ENCODE measurements at regions not wholly inside any gene's neighbourhood (a gene's known extent, or its start where the extent isn't known, plus 50 kb on each side); places are given as distances from the start of the nearest gene placed in this dataset.

DNA sequence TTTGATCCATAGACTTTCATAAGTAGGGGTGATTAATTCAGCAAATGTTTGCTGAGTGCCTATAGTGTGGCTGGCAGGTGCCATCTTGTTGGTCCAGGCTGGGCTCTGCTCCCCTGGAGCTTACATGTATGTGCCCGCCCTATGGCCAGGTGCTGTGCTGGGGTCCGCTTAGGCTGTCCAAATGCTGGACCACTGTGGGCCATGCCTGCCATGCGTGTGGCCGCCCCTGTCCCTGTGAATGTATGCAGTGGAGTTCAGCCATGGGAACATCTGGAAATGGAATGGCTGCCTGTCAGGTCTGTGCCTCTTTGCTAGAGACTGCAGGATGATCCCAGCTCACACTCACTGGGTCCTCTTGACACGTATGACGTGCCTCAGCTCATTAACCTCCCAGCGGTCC, 594.6 kb downstream of the TBC1D22A start:
- Histone ChIP-seq H3K9me2 (replicated peaks; ENCODE audit: control insufficient read depth, low read length) (no peaks in the 10 kb centered on the region), H3K4me3 (ENCODE audit: low read length) (no peak overlapping the region), H3K4me1 (ENCODE audit: control insufficient read depth, low read length) (no peaks in the 10 kb centered on the region), H3K36me3 (ENCODE audit: control insufficient read depth, low read length) (no peaks in the 10 kb centered on the region), H3K27ac (ENCODE audit: low read depth, low read length) (no peak overlapping the region), H4K20me1 (ENCODE audit: control insufficient read depth, insufficient read depth, low read depth, low read length) (no peaks in the 10 kb centered on the region), H3K4me2 (ENCODE audit: low read length) (no peak overlapping the region), H3K9me3 (ENCODE audit: control insufficient read depth, insufficient read depth, low read length) (0 out of 2 replicates have a peak, but pooled peaks cover 5% of the 10 kb centered on the region), H3F3A (ENCODE audit: control insufficient read depth, insufficient read depth) (no peaks in the 10 kb centered on the region), H3K79me2 (ENCODE audit: control insufficient read depth, low read length) (no peaks in the 10 kb centered on the region), H3K27me3 (ENCODE audit: control insufficient read depth, low read length) (peaks cover 3% of the 10 kb centered on the region; the same call in 1 of the 2 replicates)
- TF ChIP-seq EZH2phosphoT487 (IDR thresholded peaks at IDR 0.05; ENCODE audit: borderline replicate concordance, low read length) = no peak
- TF ChIP-seq, protein P1, sequence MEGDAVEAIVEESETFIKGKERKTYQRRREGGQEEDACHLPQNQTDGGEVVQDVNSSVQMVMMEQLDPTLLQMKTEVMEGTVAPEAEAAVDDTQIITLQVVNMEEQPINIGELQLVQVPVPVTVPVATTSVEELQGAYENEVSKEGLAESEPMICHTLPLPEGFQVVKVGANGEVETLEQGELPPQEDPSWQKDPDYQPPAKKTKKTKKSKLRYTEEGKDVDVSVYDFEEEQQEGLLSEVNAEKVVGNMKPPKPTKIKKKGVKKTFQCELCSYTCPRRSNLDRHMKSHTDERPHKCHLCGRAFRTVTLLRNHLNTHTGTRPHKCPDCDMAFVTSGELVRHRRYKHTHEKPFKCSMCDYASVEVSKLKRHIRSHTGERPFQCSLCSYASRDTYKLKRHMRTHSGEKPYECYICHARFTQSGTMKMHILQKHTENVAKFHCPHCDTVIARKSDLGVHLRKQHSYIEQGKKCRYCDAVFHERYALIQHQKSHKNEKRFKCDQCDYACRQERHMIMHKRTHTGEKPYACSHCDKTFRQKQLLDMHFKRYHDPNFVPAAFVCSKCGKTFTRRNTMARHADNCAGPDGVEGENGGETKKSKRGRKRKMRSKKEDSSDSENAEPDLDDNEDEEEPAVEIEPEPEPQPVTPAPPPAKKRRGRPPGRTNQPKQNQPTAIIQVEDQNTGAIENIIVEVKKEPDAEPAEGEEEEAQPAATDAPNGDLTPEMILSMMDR (IDR thresholded peaks at IDR 0.05; ENCODE audit: low read depth, low read length, poor library complexity, severe bottlenecking) = no peak

DNA sequence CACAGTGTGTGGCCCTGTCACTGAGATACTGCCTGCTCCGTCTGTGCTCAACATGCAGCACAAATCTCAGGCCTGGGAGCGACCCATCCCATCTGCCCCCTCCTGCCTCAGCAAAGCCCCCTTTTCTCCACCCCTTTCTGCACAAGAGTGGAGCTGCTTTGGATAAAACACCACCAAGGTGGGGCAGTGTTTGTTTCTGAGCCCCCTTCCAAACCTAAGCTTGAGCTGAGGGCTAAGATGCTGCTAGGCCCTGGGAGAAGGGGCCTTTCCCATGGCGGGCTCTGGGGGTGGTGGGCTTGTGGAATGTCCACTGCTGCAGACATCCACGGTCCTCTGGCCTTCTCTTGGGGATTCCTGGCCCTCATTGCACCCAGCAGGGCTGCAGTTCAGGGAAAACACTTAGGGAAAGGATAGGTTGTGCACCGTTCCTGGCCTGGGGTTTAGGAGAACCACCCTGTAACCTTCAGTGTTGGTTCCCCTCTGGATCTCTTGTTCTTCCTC, 594.1 kb downstream of the TBC1D22A start:
- H3K4me3 ChIP-seq (ENCODE audit: low read length) = no peak overlapping the region
- no peaks in the 10 kb centered on the region for H3K36me3 ChIP-seq (ENCODE audit: control insufficient read depth, low read length)
- no peaks in the 10 kb centered on the region for H3K79me2 ChIP-seq (ENCODE audit: control insufficient read depth, low read length)
- H3F3A ChIP-seq (ENCODE audit: control insufficient read depth, insufficient read depth) = no peaks in the 10 kb centered on the region
- H3K27ac ChIP-seq (ENCODE audit: low read depth, low read length) = no peak overlapping the region
- H3K9me3 ChIP-seq (ENCODE audit: control insufficient read depth, insufficient read depth, low read length) = 0 out of 2 replicates have a peak, but pooled peaks cover 5% of the 10 kb centered on the region
- H3K9me2 ChIP-seq (replicated peaks; ENCODE audit: control insufficient read depth, low read length) = no peaks in the 10 kb centered on the region
- no peaks in the 10 kb centered on the region for H4K20me1 ChIP-seq (ENCODE audit: control insufficient read depth, insufficient read depth, low read depth, low read length)
- H3K4me1 ChIP-seq (ENCODE audit: control insufficient read depth, low read length) = no peaks in the 10 kb centered on the region
- TF ChIP-seq, protein P1 (IDR thresholded peaks at IDR 0.05; ENCODE audit: low read depth, low read length, poor library complexity, severe bottlenecking) = no peak
- H3K4me2 ChIP-seq (ENCODE audit: low read length) = no peak overlapping the region
- peaks cover 3% of the 10 kb centered on the region; the same call in 1 of the 2 replicates for H3K27me3 ChIP-seq (ENCODE audit: control insufficient read depth, low read length)

DNA sequence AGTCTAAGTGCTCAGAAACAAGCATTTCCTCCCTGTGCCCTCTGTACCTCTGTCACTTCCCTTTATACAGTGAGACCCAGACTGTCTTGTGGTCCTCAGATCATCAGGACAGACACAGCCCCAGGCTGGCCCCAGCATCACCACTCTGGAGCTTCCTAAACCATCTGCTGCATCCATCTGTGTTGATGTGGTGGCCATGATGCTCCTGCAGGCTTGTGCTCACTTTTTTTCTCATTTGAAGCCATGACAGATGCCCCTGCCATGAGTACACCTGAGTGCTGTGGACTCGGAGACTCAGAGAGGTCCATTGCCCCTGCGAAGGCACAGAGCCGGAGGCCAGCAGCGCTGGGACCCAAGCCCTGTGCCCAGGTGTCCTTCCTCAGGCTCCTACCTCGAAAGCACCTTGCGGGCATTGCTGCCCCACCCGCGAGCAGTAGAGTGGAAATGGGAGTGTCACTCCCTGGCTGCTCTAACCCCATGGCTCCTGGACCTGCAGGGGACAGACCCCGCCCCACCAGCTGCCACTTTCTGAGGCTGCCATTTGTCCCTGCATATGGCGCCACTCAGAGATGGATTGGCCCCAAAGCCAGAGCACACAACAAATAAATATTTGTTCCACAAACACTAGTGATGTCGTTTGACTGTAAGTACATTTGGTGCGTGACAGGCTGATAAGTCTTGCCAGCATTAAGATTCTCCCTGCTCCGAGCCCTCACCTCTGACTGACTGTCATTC, 593.5 kb downstream of the TBC1D22A start:
- H3K36me3 ChIP-seq (ENCODE audit: control insufficient read depth, low read length) = no peaks in the 10 kb centered on the region
- H3K27me3 ChIP-seq (ENCODE audit: control insufficient read depth, low read length) = peaks cover 3% of the 10 kb centered on the region; the same call in 1 of the 2 replicates
- no peaks in the 10 kb centered on the region for H4K20me1 ChIP-seq (ENCODE audit: control insufficient read depth, insufficient read depth, low read depth, low read length)
- TF ChIP-seq, protein P1 (IDR thresholded peaks at IDR 0.05; ENCODE audit: low read depth, low read length, poor library complexity, severe bottlenecking) = no peak
- TF ChIP-seq EZH2phosphoT487 (IDR thresholded peaks at IDR 0.05; ENCODE audit: borderline replicate concordance, low read length) = no peak
- no peaks in the 10 kb centered on the region for H3K79me2 ChIP-seq (ENCODE audit: control insufficient read depth, low read length)
- H3K27ac ChIP-seq (ENCODE audit: low read depth, low read length) = no peak overlapping the region
- H3K4me2 ChIP-seq (ENCODE audit: low read length) = no peak overlapping the region
- H3K9me3 ChIP-seq (ENCODE audit: control insufficient read depth, insufficient read depth, low read length) = no peaks in the 10 kb centered on the region
- no peaks in the 10 kb centered on the region for H3K4me1 ChIP-seq (ENCODE audit: control insufficient read depth, low read length)
- H3K9me2 ChIP-seq (replicated peaks; ENCODE audit: control insufficient read depth, low read length) = no peaks in the 10 kb centered on the region
- H3F3A ChIP-seq (ENCODE audit: control insufficient read depth, insufficient read depth) = no peaks in the 10 kb centered on the region
- H3K4me3 ChIP-seq (ENCODE audit: low read length) = no peak overlapping the region
